GM19099 (cell line): ENCODE measurements at regions not wholly inside any gene's neighbourhood (a gene's known extent, or its start where the extent isn't known, plus 50 kb on each side); places are given as distances from the start of the nearest gene placed in this dataset.

ENCODE experiments used
- POLR2A ChIP-seq: IDR thresholded peaks from 3 replicates; pipeline ENCODE4 v1.6.1; 2011; ENCODE audit warnings: low read depth; ENCODE audit not compliant: insufficient read length; ENCODE audit errors: extremely low read depth

GRCh38 chr16:86966777-86967176 lies 350.4 kb downstream of the C16orf95 start:
- no peak for TF ChIP-seq POLR2A

GRCh38 chr16:86968866-86969265 lies 348.3 kb downstream of the C16orf95 start:
- no peak for TF ChIP-seq POLR2A

- TF ChIP-seq POLR2A, result no peak
Observed at GRCh38 chr16:86969716-86970115, 347.5 kb downstream of the C16orf95 start.

- no peak for TF ChIP-seq POLR2A
Observed at GRCh38 chr16:86970279-86970678, 346.9 kb downstream of the C16orf95 start.

- TF ChIP-seq POLR2A, result no peak
Observed at GRCh38 chr16:86970726-86971125, 346.5 kb downstream of the C16orf95 start.

- TF ChIP-seq POLR2A, result no peak
Observed at GRCh38 chr16:86971251-86971650, 345.9 kb downstream of the C16orf95 start.

GRCh38 chr16:86974120-86974519 lies 343.1 kb downstream of the C16orf95 start:
- TF ChIP-seq POLR2A, result no peak

GRCh38 chr16:86975445-86975844 lies 341.7 kb downstream of the C16orf95 start:
- no peak for TF ChIP-seq POLR2A

GRCh38 chr16:86977076-86977676 lies 340.0 kb downstream of the C16orf95 start:
- TF ChIP-seq POLR2A, result no peak

GRCh38 chr16:86978445-86979030 lies 338.7 kb downstream of the C16orf95 start:
- TF ChIP-seq POLR2A, result no peak

GRCh38 chr16:86979061-86979460 lies 338.1 kb downstream of the C16orf95 start:
- no peak for TF ChIP-seq POLR2A

GRCh38 chr16:86979984-86980553 lies 337.1 kb downstream of the C16orf95 start:
- no peak for TF ChIP-seq POLR2A

- no peak for TF ChIP-seq POLR2A
Observed at GRCh38 chr16:86980644-86981043, 336.5 kb downstream of the C16orf95 start.

GRCh38 chr16:86982347-86982596 lies 334.9 kb downstream of the C16orf95 start:
- TF ChIP-seq POLR2A, result no peak

GRCh38 chr16:86982912-86983311 lies 334.3 kb downstream of the C16orf95 start:
- TF ChIP-seq POLR2A, result no peak

- no peak for TF ChIP-seq POLR2A
Observed at GRCh38 chr16:86983621-86984020, 333.6 kb downstream of the C16orf95 start.

- TF ChIP-seq POLR2A, result no peak
Observed at GRCh38 chr16:86984343-86984742, 332.8 kb downstream of the C16orf95 start.
